HFFc6 (cell line): ENCODE measurements at regions not wholly inside any gene's neighbourhood (a gene's known extent, or its start where the extent isn't known, plus 50 kb on each side); places are given as distances from the start of the nearest gene placed in this dataset.

Experiments used
- DNase-seq: peaks from one replicate; pipeline ENCODE4 v3.0.0-alpha.2; 2018
- H3K27ac Mint-ChIP-seq: 2 replicates; pipeline ENCODE4 v1.8.0; 2020; ENCODE audit warnings: mild to moderate bottlenecking, mixed read lengths
- H3K27me3 Mint-ChIP-seq: 2 replicates; pipeline ENCODE4 v1.8.0; 2021; ENCODE audit warnings: mild to moderate bottlenecking, moderate library complexity, mixed read lengths; ENCODE audit not compliant: insufficient read depth
- H3K36me3 Mint-ChIP-seq: 2 replicates; pipeline ENCODE4 v1.8.0; 2021; ENCODE audit warnings: low read depth, mixed read lengths
- H3K4me1 Mint-ChIP-seq: 2 replicates; pipeline ENCODE4 v1.8.0; 2020; ENCODE audit warnings: low read depth, mixed read lengths
- H3K4me3 Mint-ChIP-seq: 2 replicates; pipeline ENCODE4 v1.8.0; 2020; ENCODE audit warnings: mild to moderate bottlenecking, moderate library complexity, mixed read lengths
- H3K9me3 Mint-ChIP-seq: 2 replicates; pipeline ENCODE4 v1.8.0; 2020; ENCODE audit warnings: mild to moderate bottlenecking, mixed read lengths
- CTCF ChIP-seq: fragments of 200-600 bp; sonication (generic); IDR thresholded peaks from 2 replicates; pipeline ENCODE4 v1.5.0; 2021; ENCODE audit warnings: antibody characterized with exemption, mild to moderate bottlenecking

- Mint-ChIP-seq H3K9me3 (peaks cover 48% of the 10 kb centered on the region), H3K4me3 (no peak overlapping the region), H3K4me1 (no peaks in the 10 kb centered on the region), H3K27ac (no peak overlapping the region), H3K27me3 (peaks cover 3% of the 10 kb centered on the region; the same call in 1 of the 2 replicates), H3K36me3 (peaks cover 3% of the 10 kb centered on the region; the same call in 1 of the 2 replicates)
- no peak for DNase-seq
- TF ChIP-seq CTCF = no peak
Measured at GRCh38 chr10:130914367-130914766, 397.2 kb downstream of the TCERG1L start.

GRCh38 chr10:130915065-130915464, 396.5 kb downstream of the TCERG1L start:
- Mint-ChIP-seq H3K9me3 (peaks cover 51% of the 10 kb centered on the region), H3K4me1 (no peaks in the 10 kb centered on the region), H3K36me3 (peaks cover 3% of the 10 kb centered on the region; the same call in 1 of the 2 replicates), H3K27ac (no peak overlapping the region), H3K4me3 (no peak overlapping the region), H3K27me3 (peaks cover 3% of the 10 kb centered on the region; the same call in 1 of the 2 replicates)
- no peak for DNase-seq
- TF ChIP-seq CTCF = no peak

- TF ChIP-seq CTCF = no peak
- Mint-ChIP-seq H3K27ac (no peak overlapping the region), H3K4me1 (no peaks in the 10 kb centered on the region), H3K36me3 (peaks cover 3% of the 10 kb centered on the region; the same call in 1 of the 2 replicates), H3K9me3 (peaks cover 16% of the 10 kb centered on the region), H3K4me3 (no peak overlapping the region), H3K27me3 (peaks cover 3% of the 10 kb centered on the region; the same call in 1 of the 2 replicates)
- DNase-seq = no peak
Measured at GRCh38 chr10:130921461-130921860, 390.1 kb downstream of the TCERG1L start.

GRCh38 chr10:130921911-130922440, 389.5 kb downstream of the TCERG1L start:
- no peak overlapping the region for H3K27ac Mint-ChIP-seq
- H3K4me3 Mint-ChIP-seq = no peak overlapping the region
- H3K4me1 Mint-ChIP-seq = no peaks in the 10 kb centered on the region
- TF ChIP-seq CTCF = no peak
- H3K9me3 Mint-ChIP-seq = peaks cover 11% of the 10 kb centered on the region
- DNase-seq = no peak
- no peaks in the 10 kb centered on the region for H3K27me3 Mint-ChIP-seq
- H3K36me3 Mint-ChIP-seq = no peaks in the 10 kb centered on the region

GRCh38 chr10:130923596-130923995, 387.9 kb downstream of the TCERG1L start:
- no peak overlapping the region for H3K27ac Mint-ChIP-seq
- H3K4me3 Mint-ChIP-seq = no peak overlapping the region
- no peak for DNase-seq

More at GRCh38 chr10:130923596-130923995, 387.9 kb downstream of the TCERG1L start:
- Mint-ChIP-seq H3K36me3 (no peaks in the 10 kb centered on the region), H3K9me3 (peaks cover 17% of the 10 kb centered on the region), H3K27me3 (no peaks in the 10 kb centered on the region), H3K4me1 (no peaks in the 10 kb centered on the region)
- no peak for TF ChIP-seq CTCF
